IMR-90 (cell line): ENCODE measurements at regions not wholly inside any gene's neighbourhood (a gene's known extent, or its start where the extent isn't known, plus 50 kb on each side); places are given as distances from the start of the nearest gene placed in this dataset.

Source experiments
- ATAC-seq: fragments of 200-7000 bp; cut with Tn5 transposase; 2 replicates; pipeline ENCODE4 v1.9.1; 2020; ENCODE audit warnings: low read depth, mild to moderate bottlenecking, moderate library complexity
- BruUV-seq: library from RNA; stranded (reverse); fragments of 400-500 nt; replicated peaks from 2 replicates; lab custom pipeline; 2021; lab: Mats Ljungman, UMichigan
- CTCF ChIA-PET: fragments of 300-600 bp; formaldehyde crosslinking; extraction: SDS; loops from one replicate; lab custom pipeline; 2021; ENCODE audit warnings: antibody characterized with exemption; lab: Yijun Ruan, JAX
- POLR2A ChIA-PET: fragments of 300-600 bp; sonication (Branson Sonifier 250); formaldehyde crosslinking; loops from one replicate; lab custom pipeline; 2022; ENCODE audit warnings: antibody characterized with exemption; ENCODE audit not compliant: unreplicated experiment; lab: Charles Lee
- DNase-seq: peaks from one replicate; pipeline ENCODE4 v3.0.0; 2013
- H2AFZ ChIP-seq: replicated peaks from 2 replicates; pipeline ENCODE3; 2013; ENCODE audit warnings: low read length, mild to moderate bottlenecking; ENCODE audit not compliant: poor library complexity
- H2AK5ac ChIP-seq: 2 replicates; pipeline ENCODE4 v1.6.1; 2013; ENCODE audit warnings: low read depth, low read length, inconsistent platforms
- H2AK9ac ChIP-seq: replicated peaks from 2 replicates; pipeline ENCODE3; 2013; ENCODE audit warnings: mild to moderate bottlenecking, low read depth, low read length, moderate library complexity; ENCODE audit not compliant: poor library complexity
- H2BK120ac ChIP-seq: 2 replicates; pipeline ENCODE4 v1.6.1; 2013; ENCODE audit warnings: low read depth, low read length, inconsistent platforms
- H2BK15ac ChIP-seq: 3 replicates; pipeline ENCODE4 v1.6.1; 2013; ENCODE audit warnings: low read depth, low read length, inconsistent platforms
- H2BK20ac ChIP-seq: 2 replicates; pipeline ENCODE4 v1.6.1; 2013; ENCODE audit warnings: low read depth, mild to moderate bottlenecking, inconsistent platforms, low read length, moderate library complexity
- H2BK5ac ChIP-seq: 2 replicates; pipeline ENCODE4 v1.6.1; 2013; ENCODE audit warnings: mild to moderate bottlenecking, low read depth, low read length, inconsistent platforms; ENCODE audit not compliant: poor library complexity, severe bottlenecking
- H3K14ac ChIP-seq: replicated peaks from 2 replicates; pipeline ENCODE4 v1.6.1; 2013; ENCODE audit warnings: low read depth, low read length, inconsistent platforms
- H3K18ac ChIP-seq: 2 replicates; pipeline ENCODE4 v1.6.1; 2013; ENCODE audit warnings: low read depth, low read length, control low read depth
- H3K23ac ChIP-seq: 2 replicates; pipeline ENCODE4 v1.6.1; 2013; ENCODE audit warnings: low read depth, low read length, inconsistent platforms
- H3K27ac ChIP-seq: 2 replicates; pipeline ENCODE4 v1.5.1; 2013; ENCODE audit warnings: mild to moderate bottlenecking, control low read depth, low read length; ENCODE audit not compliant: insufficient read depth
- H3K27me3 ChIP-seq: 2 replicates; pipeline ENCODE4 v1.6.1; 2013; ENCODE audit warnings: low read length; ENCODE audit not compliant: control insufficient read depth, insufficient read depth
- H3K36me3 ChIP-seq: 2 replicates; pipeline ENCODE4 v1.6.1; 2013; ENCODE audit warnings: low read length, mixed read lengths; ENCODE audit not compliant: control insufficient read depth, insufficient read depth
- H3K4ac ChIP-seq: 2 replicates; pipeline ENCODE4 v1.6.1; 2013; ENCODE audit warnings: low read depth, low read length, inconsistent platforms
- H3K4me1 ChIP-seq: 2 replicates; pipeline ENCODE4 v1.6.1; 2013; ENCODE audit warnings: low read length, mixed read lengths; ENCODE audit not compliant: control insufficient read depth, insufficient read depth
- H3K4me2 ChIP-seq: 2 replicates; pipeline ENCODE4 v1.6.1; 2013; ENCODE audit warnings: low read depth, mild to moderate bottlenecking, control low read depth, low read length, moderate library complexity
- H3K4me3 ChIP-seq: 2 replicates; pipeline ENCODE4 v1.5.1; 2013; ENCODE audit warnings: low read depth, mild to moderate bottlenecking, control low read depth, low read length, moderate library complexity; ENCODE audit not compliant: insufficient read depth
- H3K56ac ChIP-seq: 2 replicates; pipeline ENCODE4 v1.6.1; 2013; ENCODE audit warnings: low read length, inconsistent platforms; ENCODE audit not compliant: insufficient read depth; ENCODE audit errors: extremely low read depth
- H3K79me1 ChIP-seq, 2 experiments: 2 replicates each; pipeline ENCODE4 v1.6.1; 2013; ENCODE audit warnings: low read length in 2 of 2, inconsistent platforms in 1 of 2, low read depth in 1 of 2
- H3K9ac ChIP-seq: 2 replicates; pipeline ENCODE4 v1.6.1; 2013; ENCODE audit warnings: low read depth, low read length, control low read depth
- H3K9me1 ChIP-seq: 2 replicates; pipeline ENCODE4 v1.6.1; 2013; ENCODE audit warnings: low read length, inconsistent platforms; ENCODE audit not compliant: insufficient read depth
- H3K9me3 ChIP-seq: 2 replicates; pipeline ENCODE4 v1.6.1; 2013; ENCODE audit warnings: low read length; ENCODE audit not compliant: control insufficient read depth, insufficient read depth
- H4K20me1 ChIP-seq: 2 replicates; pipeline ENCODE4 v1.6.1; 2013; ENCODE audit warnings: low read length, inconsistent platforms; ENCODE audit not compliant: insufficient read depth
- H4K5ac ChIP-seq: 2 replicates; pipeline ENCODE4 v1.6.1; 2013; ENCODE audit warnings: mild to moderate bottlenecking, low read depth, low read length, control low read depth
- H4K8ac ChIP-seq, 2 experiments: 2 replicates each; pipeline ENCODE4 v1.6.1; 2013; ENCODE audit warnings: low read depth in 2 of 2, low read length in 2 of 2, control low read depth in 1 of 2, inconsistent platforms in 1 of 2
- H4K91ac ChIP-seq: 2 replicates; pipeline ENCODE4 v1.6.1; 2013; ENCODE audit warnings: low read depth, low read length, inconsistent platforms; ENCODE audit not compliant: insufficient read depth
- BHLHE40 ChIP-seq: fragments of 150-350 bp; IDR thresholded peaks from 2 replicates; pipeline ENCODE4 v1.6.1; 2016; ENCODE audit warnings: mild to moderate bottlenecking, low read depth, low read length
- CEBPB ChIP-seq: IDR thresholded peaks from 2 replicates; pipeline ENCODE4 v1.6.1; 2012; ENCODE audit warnings: low read depth, low read length, improper control_type of control experiment
- ELK1 ChIP-seq: fragments of 150-350 bp; IDR thresholded peaks from 2 replicates; pipeline ENCODE4 v1.6.1; 2016; ENCODE audit warnings: low read depth, mild to moderate bottlenecking, low read length, moderate library complexity, borderline replicate concordance
- MAFK ChIP-seq: IDR thresholded peaks from 2 replicates; pipeline ENCODE4 v1.6.1; 2012; ENCODE audit warnings: low read depth, low read length, improper control_type of control experiment
- MAZ ChIP-seq: IDR thresholded peaks from 2 replicates; pipeline ENCODE4 v1.6.1; 2012; ENCODE audit warnings: low read depth, mild to moderate bottlenecking, low read length, improper control_type of control experiment, moderate library complexity, borderline replicate concordance
- MXI1 ChIP-seq: IDR thresholded peaks from 2 replicates; pipeline ENCODE4 v1.6.1; 2012; ENCODE audit warnings: low read depth, mild to moderate bottlenecking, low read length, moderate library complexity, borderline replicate concordance
- POLR2A ChIP-seq: IDR thresholded peaks from 2 replicates; pipeline ENCODE4 v1.6.1; 2012; ENCODE audit warnings: mild to moderate bottlenecking, low read depth, low read length
- RAD21 ChIP-seq: IDR thresholded peaks from 2 replicates; pipeline ENCODE4 v1.6.1; 2012; ENCODE audit warnings: low read length, improper control_type of control experiment
- RCOR1 ChIP-seq: IDR thresholded peaks from 2 replicates; pipeline ENCODE4 v1.6.1; 2012; ENCODE audit warnings: mild to moderate bottlenecking, low read length, improper control_type of control experiment; ENCODE audit not compliant: insufficient replicate concordance
- RFX5 ChIP-seq: IDR thresholded peaks from 2 replicates; pipeline ENCODE4 v1.8.0; 2012; ENCODE audit warnings: low read depth, mild to moderate bottlenecking, low read length, moderate library complexity
- USF2 ChIP-seq: fragments of 150-350 bp; IDR thresholded peaks from 2 replicates; pipeline ENCODE4 v1.6.1; 2017; ENCODE audit warnings: mild to moderate bottlenecking, antibody characterized with exemption, low read length, low read depth
- WGBS, 2 experiments: methylation state at CpG; one replicate each; pipeline versions ENCODE4 v1.1.5 to v1.1.7; 2013; ENCODE audit warnings: missing lambda C conversion rate in 2 of 2; ENCODE audit not compliant: insufficient read length in 1 of 2; ENCODE audit errors: extremely low coverage in 2 of 2; 5-methylcytosine and 5-hydroxymethylcytosine counted together
- dilution Hi-C: fragments of 300-500 bp; cut with HindIII; formaldehyde crosslinking; loops from one replicate; pipeline ENCODE4 v1.14.3; 2018; ENCODE audit warnings: low sequenced_read_pairs; ENCODE audit not compliant: unreplicated experiment
- in situ Hi-C: fragments of 300-500 bp; cut with MboI; formaldehyde crosslinking; loops from 3 replicates; pipeline ENCODE4 v1.14.3; 2019; ENCODE audit warnings: low sequenced_read_pairs, inconsistent platforms, mixed read lengths
- intact Hi-C: fragments of 100-400 bp; cut with micrococcal nuclease; formaldehyde crosslinking; loops from 2 replicates; pipeline ENCODE4 v1.10.0; 2022

- no peak overlapping the region for H3K9ac ChIP-seq
- no peak overlapping the region for H3K56ac ChIP-seq
- DNase-seq (no peak), ATAC-seq (no peak)
- no peak overlapping the region for H3K4ac ChIP-seq
- dilution Hi-C loops, result no loop called here
- no peaks in the 10 kb centered on the region for H3K36me3 ChIP-seq
- no peaks in the 10 kb centered on the region for H3K9me3 ChIP-seq
- H3K4me1 ChIP-seq, result peaks cover 5% of the 10 kb centered on the region
- no peaks in the 10 kb centered on the region for H3K27me3 ChIP-seq
- no peak overlapping the region for H2AK9ac ChIP-seq
- no peak overlapping the region for H2BK5ac ChIP-seq
- no peaks in the 10 kb centered on the region for H4K20me1 ChIP-seq
- H3K79me1 ChIP-seq, result no peaks in the 10 kb centered on the region
- H2AFZ ChIP-seq, result no peak overlapping the region
- POLR2A ChIA-PET, result interaction anchor here (0.7 kb wide), 1 partner anchor 139 kb away, joined by 3 read pairs; no protein-coding TSS in a partner anchor
- WGBS, 2 experiments, result 100% methylated on average over 1 of the region's 2 CpGs; no CpG with 5 or more reads in 1 of the 2 experiments
- H2AK5ac ChIP-seq, result peak overlapping the region; percentile 37; the same call in 1 of the 2 replicates
- H3K4me2 ChIP-seq, result no peak overlapping the region
- no peak overlapping the region for H3K27ac ChIP-seq
- no peaks in the 10 kb centered on the region; the same call in 1 of the 2 replicates for H3K9me1 ChIP-seq
- peak overlapping the region; percentile 45; the same call in 1 of the 3 replicates for H2BK15ac ChIP-seq
- intact Hi-C loops, result no loop called here
- no peak overlapping the region for H4K91ac ChIP-seq
- H3K14ac ChIP-seq, result 0 out of 2 replicates have a peak overlapping the region, but pooled peaks have one; percentile 21
- TF ChIP-seq MXI1, result no peak
- no peak for TF ChIP-seq USF2
- no peak for TF ChIP-seq CEBPB
- TF ChIP-seq BHLHE40, result no peak
- no peak for TF ChIP-seq RAD21
- TF ChIP-seq POLR2A, result no peak
- TF ChIP-seq MAZ, result no peak
- TF ChIP-seq ELK1, result no peak
- TF ChIP-seq RFX5, result no peak
- TF ChIP-seq MAFK, result no peak
- TF ChIP-seq RCOR1, result no peak
- H3K18ac ChIP-seq, result no peak overlapping the region
- in situ Hi-C loops, result no loop called here
- no TSS peak for BruUV-seq
- CTCF ChIA-PET, result no interaction called here
- no peak overlapping the region for H3K4me3 ChIP-seq
- no peak overlapping the region; the same call in 1 of the 2 replicates for H4K5ac ChIP-seq
- H3K23ac ChIP-seq, result 0 out of 2 replicates have a peak overlapping the region, but pooled peaks have one; percentile 46
- peak overlapping the region; percentile 29; the same call in 1 of the 2 replicates for H2BK20ac ChIP-seq
- H4K8ac ChIP-seq, result 0 out of 4 replicates have a peak overlapping the region, but pooled peaks of 1 of the 2 experiments have one; percentile 26
- H2BK120ac ChIP-seq, result no peak overlapping the region
Observed at GRCh38 chr12:89157413-89157812, 194.9 kb downstream of the DUSP6 start.
